ELR (cell line): ENCODE measurements at regions not wholly inside any gene's neighbourhood (a gene's known extent, or its start where the extent isn't known, plus 50 kb on each side); places are given as distances from the start of the nearest gene placed in this dataset.
"Not testable (repeated sequence)": the region's sequence is repeated elsewhere in the genome, so short reads cannot be mapped to it uniquely, and the experiment has no call there.

ENCODE experiments used
- DNase-seq: peaks from one replicate; pipeline ENCODE4 v3.0.0-alpha.2; 2015; ENCODE audit warnings: low read depth

DNA sequence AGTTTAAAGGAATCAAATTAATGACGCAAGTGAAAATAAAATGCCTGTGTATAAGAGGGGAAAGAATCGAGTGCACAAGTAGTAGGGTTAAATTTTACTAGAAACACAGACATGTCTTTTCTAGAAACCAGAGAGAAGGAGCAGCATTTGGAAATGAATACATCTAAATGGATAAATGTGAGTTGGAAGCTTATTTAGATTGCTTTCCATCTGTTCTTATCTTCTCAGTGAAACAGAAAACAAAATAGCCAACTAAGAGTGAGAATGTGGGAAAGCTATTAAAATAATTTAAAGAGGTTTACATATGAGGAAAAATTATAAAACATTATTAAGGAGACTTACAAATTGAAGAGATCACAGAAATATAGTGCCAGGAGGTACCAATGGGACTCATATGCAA is 1818.9 kb upstream of the FLRT2 start:
- no peak for DNase-seq

DNA sequence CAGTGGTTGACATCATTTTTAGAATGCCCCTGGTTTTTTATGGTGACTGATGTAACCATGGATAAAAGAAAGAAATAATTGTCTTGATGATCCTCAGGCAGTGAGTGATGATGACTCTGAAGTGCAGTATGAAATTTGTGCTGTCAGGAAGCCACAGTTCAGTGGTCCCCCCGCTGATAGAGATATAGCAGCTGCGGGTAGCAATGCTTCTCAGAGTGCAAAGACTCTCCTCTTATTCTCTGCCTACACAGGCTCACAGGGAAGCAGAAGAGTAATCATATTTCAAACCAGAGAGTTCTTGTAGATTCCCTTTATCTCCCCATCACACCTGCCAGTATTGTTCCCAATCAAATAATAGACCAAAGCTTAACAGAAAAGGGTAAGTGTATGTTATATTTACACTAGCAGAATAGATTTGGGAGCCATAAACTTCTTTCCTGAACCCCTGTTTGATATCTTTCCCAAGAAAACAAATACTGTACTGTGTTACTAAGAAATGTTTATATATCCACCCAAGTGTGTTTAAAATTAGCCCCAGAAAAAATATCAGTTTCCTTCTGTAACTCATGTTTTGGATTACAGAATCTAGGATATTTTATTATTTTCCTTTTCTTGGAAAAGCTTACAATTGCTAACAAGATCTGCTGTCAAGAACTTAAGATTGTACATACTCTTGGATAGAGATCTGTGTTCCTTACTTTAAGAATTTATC is 1817.4 kb upstream of the FLRT2 start:
- no peak for DNase-seq

DNA sequence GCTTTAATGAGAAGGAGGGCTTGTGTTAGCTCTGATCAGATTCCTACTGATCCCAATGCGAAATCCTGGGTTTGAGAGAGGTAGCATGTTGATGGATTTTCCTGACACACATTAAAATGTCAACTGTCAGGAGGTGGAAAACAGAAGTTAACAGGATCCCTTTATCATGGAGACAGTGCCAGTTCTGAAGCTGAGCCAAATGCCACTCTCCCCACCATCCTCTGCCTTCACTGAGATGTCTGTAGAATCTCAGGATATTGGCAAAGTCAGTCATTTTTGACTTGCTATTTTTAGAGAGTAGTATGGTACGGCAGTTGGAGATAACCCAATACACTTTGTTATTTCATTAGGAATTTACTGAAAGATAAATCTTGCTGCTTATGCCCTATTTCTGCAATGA is 1816.2 kb upstream of the FLRT2 start:
- DNase-seq, result no peak

DNA sequence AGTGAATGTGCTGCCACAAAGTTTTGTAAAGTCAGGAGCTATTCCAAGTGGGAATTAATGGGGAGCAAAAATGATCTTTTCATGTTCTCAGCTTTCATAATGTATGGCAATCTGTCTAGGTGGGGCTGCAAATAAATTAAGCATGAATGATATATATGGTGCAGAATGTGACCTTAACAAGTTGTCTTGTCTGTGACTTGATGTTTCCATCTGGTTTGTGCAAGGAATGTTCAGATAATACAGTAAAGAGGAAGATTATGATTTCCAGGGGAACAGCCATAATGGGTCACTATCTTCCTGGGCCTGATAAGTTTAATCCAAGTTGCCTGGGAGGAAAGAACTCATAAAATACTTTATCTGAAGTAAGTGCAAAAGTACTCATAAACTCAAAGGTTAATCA is 1815.8 kb upstream of the FLRT2 start:
- DNase-seq, result no peak

DNA sequence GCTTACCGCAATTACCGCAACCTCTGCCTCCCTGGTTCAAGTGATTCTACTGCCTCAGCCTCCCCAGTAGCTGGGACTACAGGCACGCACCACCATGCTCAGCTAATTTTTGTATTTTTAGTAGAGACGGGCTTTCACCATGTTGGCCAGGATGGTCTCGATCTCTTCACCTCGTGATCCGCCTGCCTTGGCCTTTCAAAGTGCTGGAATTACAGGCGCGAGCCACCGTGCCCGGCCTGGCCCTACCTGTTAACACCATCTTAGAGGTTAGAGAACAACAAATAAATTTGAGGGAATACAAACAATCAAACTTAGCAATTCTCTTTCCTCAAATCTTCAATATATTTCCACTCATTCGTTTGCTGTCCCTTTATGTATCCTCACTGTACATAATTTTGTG is 1810.5 kb upstream of the FLRT2 start:
- not testable (repeated sequence) for DNase-seq

DNA sequence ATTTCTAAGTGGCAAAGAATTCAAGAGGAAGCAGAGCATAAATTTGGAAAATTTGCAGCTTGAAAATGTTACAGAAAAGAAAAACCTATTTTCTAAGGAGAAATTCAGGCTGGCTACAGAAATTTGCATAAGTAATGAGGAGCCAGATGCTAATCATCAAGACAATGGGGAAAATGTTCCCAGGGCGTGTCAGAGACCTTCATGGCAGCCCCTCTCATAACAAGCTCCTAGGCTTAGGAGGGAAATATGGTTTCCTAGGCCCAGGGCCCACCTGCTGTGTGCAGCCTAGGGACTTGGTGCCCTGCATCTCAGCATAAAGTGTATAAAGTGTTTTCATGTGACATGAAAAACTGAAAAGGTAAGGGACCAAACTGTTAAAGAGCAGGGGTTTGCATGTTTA is 1796.3 kb upstream of the FLRT2 start:
- DNase-seq, result no peak

DNA sequence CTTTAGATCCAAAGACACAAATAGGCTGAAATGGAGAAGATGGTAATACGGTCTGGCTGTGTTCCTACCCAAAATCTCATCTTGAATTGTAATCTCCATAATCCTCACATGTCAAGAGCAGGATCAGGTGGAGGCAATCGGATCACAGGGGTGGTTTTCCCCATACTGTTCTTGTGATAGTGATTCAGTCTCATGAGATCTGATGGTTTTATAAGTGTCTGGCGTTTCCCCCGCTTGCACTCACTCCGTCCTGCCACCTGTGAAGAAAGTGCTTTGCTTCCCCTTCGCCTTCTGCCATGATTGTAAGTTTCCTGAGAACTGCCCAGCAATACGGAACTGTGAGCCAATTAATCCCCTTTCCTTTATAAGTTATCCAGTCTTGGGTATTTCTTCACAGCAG is 1795.5 kb upstream of the FLRT2 start:
- no peak for DNase-seq

DNA sequence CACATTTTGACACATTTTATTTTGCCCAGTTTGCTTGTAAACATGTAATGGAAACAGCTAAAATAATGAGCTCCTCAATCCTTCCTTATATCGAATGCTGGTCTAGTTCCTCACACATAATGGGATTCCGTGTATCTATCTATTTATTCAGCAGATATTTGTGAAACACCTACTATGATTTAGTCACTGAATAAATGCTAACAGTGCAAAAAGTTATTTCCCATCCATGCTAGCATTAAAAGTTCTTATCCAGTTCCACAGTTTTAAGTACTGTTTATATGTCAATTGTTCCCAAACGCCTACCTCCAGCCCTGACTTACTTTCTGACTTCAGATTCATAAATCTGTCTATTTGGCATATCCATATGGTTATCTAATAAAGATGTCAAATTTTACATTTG is 1788.7 kb upstream of the FLRT2 start:
- DNase-seq, result no peak

DNA sequence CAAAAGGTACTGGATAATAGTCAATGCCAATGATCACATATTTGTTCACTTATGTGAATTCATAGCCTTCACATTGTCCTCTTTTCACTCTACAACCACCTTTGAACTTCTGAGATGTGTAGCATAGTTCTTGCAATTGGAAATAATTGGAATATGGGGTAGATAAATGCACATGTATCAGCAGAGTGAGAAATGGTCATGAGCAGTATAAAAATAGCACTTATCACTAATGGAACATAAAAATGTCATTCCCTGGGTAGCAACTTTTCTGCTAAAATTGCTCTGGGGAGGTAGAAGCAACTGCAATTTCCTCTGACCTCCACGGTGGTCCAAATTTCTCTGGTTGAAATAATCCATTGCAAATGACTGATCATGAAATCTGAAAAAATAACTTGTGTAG is 1785.7 kb upstream of the FLRT2 start:
- DNase-seq, result no peak

DNA sequence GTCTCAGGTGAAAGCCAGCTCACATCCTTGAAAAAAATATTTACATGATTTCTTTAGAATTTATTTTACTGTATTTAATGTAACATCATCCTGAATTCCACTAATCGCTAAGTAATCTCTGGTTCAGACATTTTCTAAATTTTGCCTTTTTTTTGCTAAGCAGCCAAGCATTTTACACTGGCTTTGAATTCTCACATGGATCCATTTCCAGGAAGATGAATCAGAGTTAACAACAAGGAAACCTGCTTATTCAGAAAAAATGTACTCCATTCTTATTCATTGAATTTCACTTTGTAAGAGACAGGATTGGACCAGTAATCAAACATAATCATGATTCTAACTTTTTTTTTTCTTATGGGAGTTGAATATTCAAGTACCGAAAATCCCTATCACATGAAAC is 1785.1 kb upstream of the FLRT2 start:
- no peak for DNase-seq

DNA sequence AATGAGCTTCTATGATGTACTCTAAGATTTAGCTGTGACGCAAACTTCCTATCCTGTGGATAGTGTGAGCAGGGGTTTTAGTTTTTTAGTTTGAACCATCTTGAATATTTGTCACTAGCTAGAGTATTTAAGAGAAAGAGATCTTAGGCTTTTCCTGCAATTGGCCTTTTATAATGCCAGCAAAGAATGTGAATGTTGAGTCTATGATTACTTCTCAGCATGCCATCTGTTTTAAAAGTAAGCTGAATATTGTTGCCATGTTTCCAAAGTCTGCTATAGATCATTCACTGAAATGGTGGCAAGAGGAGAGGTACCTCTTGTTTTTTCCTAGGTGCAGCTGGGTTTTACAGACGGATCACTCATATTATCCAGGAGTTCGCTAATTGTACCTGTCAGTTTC is 1783.6 kb upstream of the FLRT2 start:
- no peak for DNase-seq

DNA sequence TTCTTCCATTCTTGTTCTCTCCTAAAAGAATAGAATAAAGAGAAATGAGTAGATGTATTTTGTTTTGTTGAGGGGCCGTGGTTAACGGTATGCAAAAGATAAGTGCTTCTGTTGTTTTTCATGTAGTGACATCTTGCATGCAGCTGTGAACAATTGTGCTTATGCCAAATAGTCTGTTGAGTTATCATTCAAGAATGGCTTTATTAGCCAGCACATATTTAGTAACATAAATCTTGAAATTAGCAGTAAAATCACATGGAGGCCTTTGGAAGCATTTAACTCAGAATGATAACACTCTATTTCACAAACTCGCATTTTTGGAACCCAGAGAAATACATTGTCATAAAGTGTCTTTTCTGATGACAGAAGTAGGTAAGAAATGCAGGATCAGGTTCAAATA is 1772.0 kb upstream of the FLRT2 start:
- DNase-seq, result no peak

DNA sequence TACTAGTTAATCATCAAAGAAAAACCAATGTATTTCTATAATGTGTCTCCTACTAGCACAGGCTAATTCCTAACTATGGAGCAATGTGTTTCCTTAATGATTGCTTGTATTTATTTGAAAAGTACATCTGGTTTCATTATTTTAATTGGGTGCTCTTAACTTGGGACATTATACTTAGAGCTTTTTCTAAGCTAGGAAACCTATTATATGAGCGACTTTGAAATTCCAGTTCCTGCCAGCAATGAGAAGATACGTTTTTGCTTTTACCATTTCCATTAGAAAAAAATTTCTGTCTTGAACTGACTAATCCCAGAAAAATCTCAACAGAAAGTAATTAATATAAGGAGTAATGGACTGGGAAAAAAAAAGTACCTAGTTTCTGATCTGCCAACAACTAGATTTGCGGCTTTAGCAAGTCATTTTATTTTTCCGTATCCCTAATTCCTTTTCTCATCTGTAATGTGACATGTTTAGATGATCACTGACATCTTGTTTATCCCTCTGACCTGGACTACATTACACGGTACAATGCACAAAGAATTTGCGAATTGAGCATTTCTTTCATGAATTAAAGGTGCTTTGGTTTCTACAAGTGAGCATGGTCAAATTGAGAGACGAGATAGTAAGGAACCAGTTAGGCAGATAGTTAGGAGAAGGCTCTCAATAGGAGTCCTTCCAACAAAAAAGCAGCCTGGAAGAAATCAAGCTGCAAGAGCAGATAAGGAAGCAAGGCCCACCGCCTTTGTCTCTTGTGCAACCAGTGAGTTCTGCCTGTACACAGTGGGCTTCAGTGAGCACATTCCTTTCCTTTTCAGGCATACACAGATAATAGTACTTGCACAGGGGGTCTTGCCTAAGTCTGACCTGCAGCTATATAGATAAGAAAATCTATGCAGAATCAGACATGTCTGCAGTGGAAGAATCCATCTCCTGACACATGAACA is 1765.0 kb upstream of the FLRT2 start:
- DNase-seq, result no peak

DNA sequence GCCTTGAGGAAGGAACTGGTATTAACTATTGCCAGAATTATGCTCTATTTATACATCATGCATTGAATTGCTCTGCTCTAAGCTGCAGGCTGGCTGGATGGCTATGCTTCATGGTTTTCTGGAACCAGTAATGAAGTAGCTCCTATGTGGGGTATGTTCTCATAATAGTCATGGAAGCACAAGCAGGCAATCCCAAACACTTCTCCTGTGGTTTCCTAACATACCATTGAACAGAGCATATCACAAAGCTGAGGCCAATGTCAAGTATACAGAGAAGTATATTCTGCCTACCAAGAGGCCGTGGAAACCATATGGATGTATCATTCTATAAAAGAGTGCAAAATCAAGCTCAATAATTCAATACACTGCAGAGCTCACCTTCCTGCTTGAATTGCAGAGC is 1752.4 kb upstream of the FLRT2 start:
- no peak for DNase-seq

DNA sequence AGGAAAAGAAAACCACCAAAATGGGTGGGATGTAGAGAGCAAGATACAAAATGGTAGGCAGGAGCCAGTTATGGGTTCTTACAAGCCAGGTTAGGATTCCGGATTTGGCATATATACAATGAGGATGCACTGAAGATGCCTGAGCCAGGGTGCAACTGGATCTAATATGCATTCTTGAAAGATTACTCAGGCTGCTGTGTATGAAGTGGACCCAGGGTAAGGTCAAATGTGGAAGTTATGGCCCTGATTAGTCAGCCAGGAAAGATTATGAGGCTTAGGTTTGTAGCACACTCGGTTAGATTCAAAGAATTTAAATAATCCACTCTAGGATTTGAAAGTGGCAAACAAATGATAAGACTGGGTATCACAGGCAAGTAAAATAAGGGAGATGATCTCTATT is 1750.7 kb upstream of the FLRT2 start:
- DNase-seq, result peak; percentile 61

DNA sequence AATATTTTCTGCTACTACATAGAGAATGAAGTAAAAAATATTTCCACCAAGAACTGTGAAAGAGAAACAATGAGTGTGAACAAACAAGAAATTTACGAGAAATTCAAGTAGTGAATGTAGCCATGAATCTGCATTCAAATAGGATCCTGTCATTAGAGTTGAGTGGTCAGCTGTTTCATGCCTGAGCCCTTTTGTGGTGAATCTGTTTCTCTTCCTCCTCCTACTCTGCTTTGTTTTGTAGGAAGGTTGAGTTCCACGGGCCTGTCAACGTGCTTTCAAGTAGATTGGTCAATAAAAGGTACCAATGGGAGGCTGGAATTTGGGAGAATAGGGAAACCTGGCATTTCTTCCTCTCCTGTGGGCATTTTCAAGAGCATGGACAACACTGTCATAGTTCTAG is 1749.6 kb upstream of the FLRT2 start:
- no peak for DNase-seq

DNA sequence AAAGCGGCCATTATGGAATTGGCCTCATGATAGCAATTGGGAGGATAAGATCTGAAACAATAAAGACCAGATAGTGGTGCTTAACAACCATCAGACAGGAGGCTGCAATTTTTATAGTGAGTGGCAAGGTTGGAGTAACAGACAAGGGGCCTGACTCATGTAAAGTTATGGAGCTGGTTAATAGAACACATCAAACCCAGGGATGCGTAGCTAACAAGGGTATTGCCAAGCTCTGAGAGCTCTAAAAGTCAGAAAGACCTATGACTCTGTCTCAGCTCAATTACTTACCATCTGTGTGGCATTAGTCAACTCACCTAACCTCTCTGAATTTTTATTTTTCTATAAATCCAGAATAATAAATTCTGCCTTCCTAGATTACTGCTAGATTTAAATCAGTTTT is 1731.5 kb upstream of the FLRT2 start:
- no peak for DNase-seq

DNA sequence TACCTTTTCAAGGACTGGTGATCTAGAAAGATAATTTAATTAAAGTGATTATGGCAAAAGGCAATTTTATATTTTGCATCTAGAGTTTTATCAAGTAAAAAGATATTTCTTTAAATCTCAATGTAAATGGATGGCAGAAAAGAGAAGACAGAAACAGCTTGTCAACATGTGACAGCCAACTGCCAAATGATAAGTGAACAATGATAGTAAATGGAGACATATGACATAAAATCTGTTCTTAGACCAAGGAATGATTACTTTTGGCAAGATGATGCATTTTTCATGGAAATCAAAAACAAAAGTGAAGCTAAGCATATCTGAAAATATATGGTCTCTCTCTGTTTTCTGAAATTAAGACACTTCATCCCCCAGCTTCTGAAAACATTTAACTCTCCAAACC is 1730.7 kb upstream of the FLRT2 start:
- no peak for DNase-seq

DNA sequence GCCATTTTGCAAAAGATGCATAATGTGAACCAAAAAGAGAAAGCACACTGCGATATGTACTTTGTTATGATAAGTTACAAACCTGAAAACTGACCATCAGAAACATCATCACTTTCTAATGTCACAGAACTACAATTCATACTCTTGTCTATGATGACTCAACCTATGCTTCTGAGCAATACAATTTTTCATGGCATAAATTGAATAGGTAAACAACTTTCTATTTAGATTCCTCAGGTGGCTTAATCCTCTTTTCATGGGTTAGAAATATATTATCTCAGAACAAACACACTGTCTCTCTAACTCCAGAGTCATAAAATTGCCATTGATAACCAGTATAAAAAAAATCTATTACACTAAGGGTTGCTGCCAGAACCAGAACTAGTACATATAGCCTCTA is 1715.0 kb upstream of the FLRT2 start:
- DNase-seq, result no peak

DNA sequence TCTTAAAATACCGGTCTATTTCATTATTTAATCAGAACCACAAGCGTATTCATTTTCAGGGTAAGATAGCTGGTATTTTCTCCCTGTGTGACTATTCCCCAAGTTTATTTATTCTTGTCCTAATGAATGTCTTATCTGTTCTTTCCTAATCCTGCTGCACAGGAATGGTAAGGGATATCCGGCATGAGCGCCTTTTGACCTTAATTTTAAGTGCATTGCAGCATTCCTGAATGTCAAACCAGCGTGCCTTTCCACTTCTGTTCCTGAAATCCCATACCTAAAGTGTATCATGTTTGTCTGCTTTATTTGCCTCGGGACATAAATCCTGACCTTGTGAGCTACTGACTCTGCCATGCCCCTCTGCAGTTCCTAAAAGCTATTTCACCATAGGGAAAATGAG is 1713.2 kb upstream of the FLRT2 start:
- peak; percentile 1 for DNase-seq

DNA sequence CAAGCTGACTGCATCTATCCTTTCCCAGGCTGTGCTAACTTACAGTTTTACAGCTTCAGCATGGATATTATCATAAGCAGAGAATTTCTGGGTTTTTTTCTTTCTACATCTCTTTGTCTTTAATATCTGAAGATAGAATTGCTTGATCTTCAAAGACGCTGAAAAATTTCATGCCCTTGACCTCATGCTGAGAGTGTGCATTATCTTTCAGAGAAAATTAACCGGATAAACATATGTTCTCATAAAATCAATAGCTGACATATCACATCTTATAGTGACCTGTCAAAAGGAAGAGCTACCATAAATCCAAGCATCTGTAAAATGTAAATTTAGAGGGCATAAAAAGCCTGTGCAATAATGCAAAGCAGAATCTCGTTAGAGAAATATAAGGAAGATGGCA is 1704.1 kb upstream of the FLRT2 start:
- DNase-seq, result no peak

DNA sequence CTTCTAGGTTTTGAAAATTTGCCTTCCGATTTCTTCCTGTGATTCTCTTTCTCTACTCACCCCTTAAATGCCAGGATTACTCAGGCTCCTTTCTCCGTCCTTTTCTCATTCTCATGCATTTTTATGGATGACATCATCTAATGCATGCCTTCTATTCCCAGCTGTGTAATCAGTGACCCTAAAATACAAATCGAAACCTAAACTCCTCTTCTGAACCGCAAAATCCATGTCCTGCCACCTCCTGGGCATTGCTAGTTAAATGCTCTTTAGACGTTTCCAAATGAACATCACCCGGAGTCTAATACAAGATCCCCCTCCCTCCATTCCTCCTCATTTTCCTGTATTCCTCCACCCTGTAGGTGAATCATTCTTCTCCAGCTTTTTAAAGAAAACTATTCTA is 1703.1 kb upstream of the FLRT2 start:
- DNase-seq, result peak; percentile 26

DNA sequence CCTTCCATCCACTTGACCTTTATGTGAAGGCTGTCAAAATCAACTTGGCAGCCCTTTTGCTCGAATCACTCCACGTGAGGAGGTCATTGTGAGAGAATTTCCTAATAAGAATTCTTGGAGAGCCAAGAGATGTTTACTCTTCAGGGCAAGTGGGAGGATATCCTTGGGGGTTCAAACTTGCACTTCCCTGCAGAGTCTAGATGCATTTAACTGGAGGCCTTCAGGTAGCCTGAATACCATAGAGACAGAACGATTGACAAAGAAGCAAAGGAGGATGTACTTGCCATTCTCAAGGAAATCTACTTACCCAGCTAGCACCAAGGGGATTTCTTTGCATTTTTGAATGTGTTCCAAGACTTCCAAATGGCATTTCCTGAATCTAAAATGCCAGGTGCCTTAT is 1702.6 kb upstream of the FLRT2 start:
- no peak for DNase-seq

DNA sequence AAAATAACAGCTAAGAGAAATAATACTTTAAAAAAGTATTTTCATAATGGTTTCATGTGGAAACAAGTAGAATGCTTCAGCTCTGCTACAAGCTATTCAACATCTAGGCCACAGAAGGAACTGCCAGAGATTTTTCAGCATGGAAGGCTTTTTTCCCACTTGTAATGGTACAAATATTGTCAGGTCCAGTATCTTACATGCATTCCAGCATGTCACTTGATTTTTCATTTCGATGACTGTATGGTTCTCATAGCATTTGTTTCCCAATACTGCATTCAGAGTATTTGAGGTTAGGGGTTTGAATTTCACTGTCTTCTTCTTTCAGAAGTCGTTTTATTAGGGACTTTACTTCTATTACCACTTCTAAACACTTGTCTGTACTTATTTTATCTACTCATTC is 1701.5 kb upstream of the FLRT2 start:
- DNase-seq, result no peak
